Mesenchymal stem cell (in vitro differentiated cells and primary cell): ENCODE measurements at regions not wholly inside any gene's neighbourhood (a gene's known extent, or its start where the extent isn't known, plus 50 kb on each side); places are given as distances from the start of the nearest gene placed in this dataset.

Source experiments
- DNase-seq: peaks from one replicate; pipeline ENCODE4 v3.0.0-alpha.2; 2013
- H2AFZ ChIP-seq: one replicate; pipeline ENCODE4 v1.6.1; 2013; ENCODE audit warnings: low read depth, mild to moderate bottlenecking, control low read depth, inconsistent platforms, low read length, moderate library complexity
- H2AK5ac ChIP-seq: 2 replicates; pipeline ENCODE4 v1.6.1; 2013; ENCODE audit warnings: low read length, moderate library complexity, mild to moderate bottlenecking, inconsistent platforms; ENCODE audit not compliant: severe bottlenecking
- H2BK120ac ChIP-seq: one replicate; pipeline ENCODE4 v1.6.1; 2013; ENCODE audit warnings: low read depth, mild to moderate bottlenecking, inconsistent platforms, low read length, moderate library complexity
- H2BK12ac ChIP-seq, 2 experiments: one replicate each; pipeline ENCODE4 v1.6.1; 2013; ENCODE audit warnings: inconsistent platforms in 2 of 2, low read length in 2 of 2, mild to moderate bottlenecking in 2 of 2, moderate library complexity in 2 of 2, control low read depth in 1 of 2
- H2BK15ac ChIP-seq: one replicate; pipeline ENCODE4 v1.6.1; 2013; ENCODE audit warnings: mild to moderate bottlenecking, low read depth, inconsistent platforms; ENCODE audit not compliant: poor library complexity, severe bottlenecking
- H2BK5ac ChIP-seq: 2 replicates; pipeline ENCODE4 v1.6.1; 2013; ENCODE audit warnings: low read depth, mild to moderate bottlenecking, low read length, control low read depth, inconsistent platforms; ENCODE audit not compliant: poor library complexity, severe bottlenecking
- H3K14ac ChIP-seq, 2 experiments: one replicate each; pipeline ENCODE4 v1.6.1; 2013; ENCODE audit warnings: inconsistent platforms in 2 of 2, low read length in 2 of 2, control low read depth in 1 of 2, mild to moderate bottlenecking in 1 of 2, moderate library complexity in 1 of 2
- H3K18ac ChIP-seq, 2 experiments: one replicate each; pipeline ENCODE4 v1.6.1; 2013; ENCODE audit warnings: inconsistent platforms in 2 of 2, low read length in 2 of 2, control low read depth in 1 of 2, low read depth in 1 of 2, mild to moderate bottlenecking in 1 of 2
- H3K23ac ChIP-seq, 2 experiments: one replicate each; pipeline ENCODE4 v1.6.1; 2013; ENCODE audit warnings: inconsistent platforms in 2 of 2, low read length in 2 of 2, mild to moderate bottlenecking in 2 of 2, moderate library complexity in 2 of 2, control low read depth in 1 of 2
- H3K27ac ChIP-seq: 2 replicates; pipeline ENCODE4 v1.5.1; 2013; ENCODE audit warnings: mild to moderate bottlenecking, moderate library complexity, low read length, control low read depth, inconsistent platforms; ENCODE audit not compliant: poor library complexity, severe bottlenecking
- H3K27me3 ChIP-seq, 2 experiments: 2 replicates each; pipeline versions ENCODE4 v1.6.1 to v1.7.0; 2013; ENCODE audit warnings: low read length in 2 of 2, mild to moderate bottlenecking in 2 of 2, moderate library complexity in 2 of 2, control low read depth in 1 of 2, inconsistent platforms in 1 of 2; ENCODE audit not compliant: control insufficient read depth in 1 of 2, insufficient read depth in 1 of 2
- H3K36me3 ChIP-seq, 2 experiments: 2 replicates each; pipeline versions ENCODE4 v1.6.1 to v1.7.0; 2013; ENCODE audit warnings: low read length in 2 of 2, control low read depth in 1 of 2, inconsistent platforms in 1 of 2, low read depth in 1 of 2, mild to moderate bottlenecking in 1 of 2; ENCODE audit not compliant: insufficient read depth in 2 of 2, control insufficient read depth in 1 of 2
- H3K4ac ChIP-seq, 2 experiments: one replicate each; pipeline ENCODE4 v1.6.1; 2013; ENCODE audit warnings: inconsistent platforms in 2 of 2, low read length in 2 of 2, mild to moderate bottlenecking in 2 of 2, moderate library complexity in 2 of 2, control low read depth in 1 of 2, low read depth in 1 of 2
- H3K4me1 ChIP-seq: 2 replicates; pipeline ENCODE4 v1.6.1; 2013; ENCODE audit warnings: low read depth, low read length, control low read depth; ENCODE audit not compliant: control insufficient read depth, insufficient read depth
- H3K4me2 ChIP-seq: 2 replicates; pipeline ENCODE4 v1.6.1; 2013; ENCODE audit warnings: low read length, mild to moderate bottlenecking, inconsistent platforms; ENCODE audit not compliant: poor library complexity, severe bottlenecking
- H3K4me3 ChIP-seq, 2 experiments: 2 replicates each; pipeline versions ENCODE4 v1.5.1 to v1.7.0; 2013; ENCODE audit warnings: low read length in 2 of 2, mild to moderate bottlenecking in 2 of 2, control low read depth in 1 of 2, low read depth in 1 of 2; ENCODE audit not compliant: insufficient read depth in 1 of 2
- H3K79me1 ChIP-seq: replicated peaks from 2 replicates; pipeline ENCODE4 v1.6.1; 2013; ENCODE audit warnings: mild to moderate bottlenecking, control low read depth, low read length, inconsistent platforms; ENCODE audit not compliant: poor library complexity, severe bottlenecking
- H3K9ac ChIP-seq: 2 replicates; pipeline ENCODE4 v1.7.0; 2013; ENCODE audit warnings: mild to moderate bottlenecking, low read length, moderate library complexity
- H3K9me3 ChIP-seq: 2 replicates; pipeline ENCODE4 v1.7.0; 2013; ENCODE audit warnings: mild to moderate bottlenecking, low read length; ENCODE audit not compliant: control insufficient read depth
- H4K8ac ChIP-seq: one replicate; pipeline ENCODE4 v1.6.1; 2013; ENCODE audit warnings: inconsistent platforms, mild to moderate bottlenecking, low read length, moderate library complexity
- H4K91ac ChIP-seq: one replicate; pipeline ENCODE4 v1.6.1; 2013; ENCODE audit warnings: mild to moderate bottlenecking, low read length, inconsistent platforms
- WGBS: methylation state at CpG from one replicate; pipeline ENCODE4 v1.1.7; 2013; ENCODE audit warnings: mixed read lengths; 5-methylcytosine and 5-hydroxymethylcytosine counted together

- no peak overlapping the region for H3K23ac ChIP-seq
- 74% methylated on average over 5 of the region's 5 CpGs for WGBS
- H2BK15ac ChIP-seq, result no peak overlapping the region
- no peak overlapping the region for H2AFZ ChIP-seq
- H4K91ac ChIP-seq, result no peak overlapping the region
- H3K27ac ChIP-seq, result no peak overlapping the region
- no peak overlapping the region for H2BK5ac ChIP-seq
- DNase-seq, result no peak
- H3K79me1 ChIP-seq, result no peaks in the 10 kb centered on the region
- no peak overlapping the region for H3K4me2 ChIP-seq
- H3K18ac ChIP-seq, result peak overlapping the region in 1 of 2 experiments; percentile 57
- no peak overlapping the region for H3K9ac ChIP-seq
- H2AK5ac ChIP-seq, result no peak overlapping the region
- H2BK12ac ChIP-seq, result peak overlapping the region in 1 of 2 experiments; percentile 60
- no peak overlapping the region for H3K4me3 ChIP-seq
- H3K4me1 ChIP-seq, result no peaks in the 10 kb centered on the region
- H4K8ac ChIP-seq, result no peak overlapping the region
- no peaks in the 10 kb centered on the region for H3K9me3 ChIP-seq
- no peak overlapping the region for H2BK120ac ChIP-seq
- H3K4ac ChIP-seq, result no peak overlapping the region
- H3K36me3 ChIP-seq, result no peaks in the 10 kb centered on the region
- no peak overlapping the region for H3K14ac ChIP-seq
- no peaks in the 10 kb centered on the region for H3K27me3 ChIP-seq
Measured at GRCh38 chr9:88596376-88596775, 61.4 kb downstream of the NXNL2 start.

- Histone ChIP-seq H2AK5ac (no peak overlapping the region), H3K4ac (peak overlapping the region in 1 of 2 experiments; percentile 24), H3K23ac (no peak overlapping the region), H3K79me1 (no peaks in the 10 kb centered on the region), H4K8ac (peak overlapping the region; percentile 71), H3K4me1 (no peaks in the 10 kb centered on the region), H2BK5ac (no peak overlapping the region), H3K9me3 (no peaks in the 10 kb centered on the region), H3K36me3 (no peaks in the 10 kb centered on the region), H2BK120ac (peak overlapping the region; percentile 93), H3K4me2 (no peak overlapping the region), H3K14ac (no peak overlapping the region), H3K18ac (peak overlapping the region; percentile 46 to 84), H3K4me3 (no peak overlapping the region), H4K91ac (peak overlapping the region; percentile 78), H2AFZ (peak overlapping the region; percentile 29), H3K27me3 (no peaks in the 10 kb centered on the region), H2BK15ac (no peak overlapping the region), H2BK12ac (peak overlapping the region; percentile 85 to 96), H3K9ac (peak overlapping the region; percentile 58), H3K27ac (no peak overlapping the region)
- no peak for DNase-seq
- 71% methylated on average over 3 of the region's 3 CpGs for WGBS
Measured at GRCh38 chr9:88604836-88605511, 70.0 kb downstream of the NXNL2 start.

- Histone ChIP-seq H3K4ac (peak overlapping the region in 1 of 2 experiments; percentile 69), H4K91ac (no peak overlapping the region), H3K9me3 (no peaks in the 10 kb centered on the region), H2AK5ac (no peak overlapping the region), H3K18ac (peak overlapping the region; percentile 4 to 80), H3K23ac (no peak overlapping the region), H3K14ac (no peak overlapping the region), H3K9ac (peak overlapping the region; percentile 58), H3K27me3 (no peaks in the 10 kb centered on the region), H3K27ac (no peak overlapping the region), H4K8ac (no peak overlapping the region), H2BK15ac (no peak overlapping the region), H3K4me1 (no peaks in the 10 kb centered on the region), H2BK120ac (no peak overlapping the region), H2BK5ac (no peak overlapping the region), H3K79me1 (no peaks in the 10 kb centered on the region), H3K36me3 (no peaks in the 10 kb centered on the region), H2AFZ (no peak overlapping the region), H3K4me3 (no peak overlapping the region), H2BK12ac (peak overlapping the region in 1 of 2 experiments; percentile 94), H3K4me2 (no peak overlapping the region)
- peak; percentile 74 for DNase-seq
- 20% methylated on average over 4 of the region's 8 CpGs for WGBS
Measured at GRCh38 chr9:88605512-88606362, 70.8 kb downstream of the NXNL2 start.

GRCh38 chr9:88614359-88614758 lies 79.4 kb downstream of the NXNL2 start:
- Histone ChIP-seq H3K14ac (no peak overlapping the region), H3K4me3 (no peak overlapping the region), H2BK15ac (no peak overlapping the region), H3K9ac (no peak overlapping the region), H2AK5ac (no peak overlapping the region), H2BK12ac (no peak overlapping the region), H3K27ac (no peak overlapping the region), H3K36me3 (peaks cover 0 to 3% of the 10 kb centered on the region in 2 experiments), H2AFZ (no peak overlapping the region), H3K4ac (no peak overlapping the region), H3K23ac (no peak overlapping the region), H3K9me3 (peaks cover 27% of the 10 kb centered on the region), H4K8ac (no peak overlapping the region), H3K4me1 (peaks cover 2% of the 10 kb centered on the region), H3K27me3 (no peaks in the 10 kb centered on the region), H2BK5ac (no peak overlapping the region), H3K79me1 (no peaks in the 10 kb centered on the region), H3K4me2 (no peak overlapping the region), H4K91ac (no peak overlapping the region), H2BK120ac (no peak overlapping the region), H3K18ac (no peak overlapping the region)
- no peak for DNase-seq
- WGBS, result 100% methylated on average over 2 of the region's 3 CpGs
